IPS DF 6.9 (cell line): ENCODE measurements at regions not wholly inside any gene's neighbourhood (a gene's known extent, or its start where the extent isn't known, plus 50 kb on each side); places are given as distances from the start of the nearest gene placed in this dataset.

Source experiments
- DNase-seq: peaks from one replicate; pipeline ENCODE4 v3.0.0-alpha.2; 2013; ENCODE audit warnings: low read depth, low spot score
- H3K27ac ChIP-seq: one replicate; pipeline ENCODE4 v1.5.1; 2013; ENCODE audit warnings: low read length, control low read depth
- H3K27me3 ChIP-seq: 2 replicates; pipeline ENCODE4 v1.6.1; 2013; ENCODE audit warnings: mild to moderate bottlenecking, low read length; ENCODE audit not compliant: control insufficient read depth, insufficient read depth
- H3K36me3 ChIP-seq: 2 replicates; pipeline ENCODE4 v1.6.1; 2013; ENCODE audit warnings: low read length; ENCODE audit not compliant: control insufficient read depth, insufficient read depth
- H3K4me1 ChIP-seq: 2 replicates; pipeline ENCODE4 v1.6.1; 2013; ENCODE audit warnings: low read length; ENCODE audit not compliant: control insufficient read depth, insufficient read depth
- H3K4me3 ChIP-seq: 2 replicates; pipeline ENCODE4 v1.5.1; 2013; ENCODE audit warnings: mild to moderate bottlenecking, low read length
- H3K9me3 ChIP-seq: 2 replicates; pipeline ENCODE4 v1.6.1; 2013; ENCODE audit warnings: low read length, inconsistent platforms; ENCODE audit not compliant: control insufficient read depth, insufficient read depth
- WGBS: extraction: QIAGEN DNeasy Blood & Tissue Kit; methylation state at CpG from one replicate; pipeline ENCODE4 v1.1.7; 2013; ENCODE audit warnings: mixed read lengths, missing lambda C conversion rate; ENCODE audit not compliant: insufficient read length, insufficient coverage; 5-methylcytosine and 5-hydroxymethylcytosine counted together

DNA sequence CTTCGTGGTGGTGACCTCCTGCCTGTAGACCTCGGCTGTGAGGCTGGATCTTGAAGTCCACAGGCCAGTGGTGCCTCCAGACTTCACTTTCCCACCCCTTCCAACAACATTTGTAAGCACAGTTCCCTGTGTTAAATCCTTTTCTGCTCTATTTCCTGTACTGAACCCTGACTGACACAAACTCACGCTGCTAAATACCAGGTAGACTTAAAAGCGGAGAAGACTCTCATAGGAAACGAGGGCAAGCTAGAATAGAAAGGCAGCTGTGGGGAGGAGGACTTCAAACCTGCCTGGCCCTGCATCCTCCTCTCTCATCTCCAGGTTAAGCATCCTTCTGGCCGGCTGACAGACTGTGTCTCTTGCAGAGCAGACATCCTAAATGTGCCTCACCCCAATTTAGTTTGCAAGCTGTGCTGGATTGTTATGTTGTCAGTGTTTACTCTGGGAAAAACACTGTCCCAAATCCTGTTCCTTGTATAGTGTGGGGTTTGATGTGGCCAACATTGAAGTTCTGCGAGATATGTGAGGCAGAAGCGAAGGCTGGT lies 58.5 kb upstream of the LARS2 start:
- no peaks in the 10 kb centered on the region for H3K9me3 ChIP-seq
- no peak overlapping the region for H3K4me3 ChIP-seq
- no peaks in the 10 kb centered on the region for H3K4me1 ChIP-seq
- H3K27me3 ChIP-seq: no peaks in the 10 kb centered on the region
- no peak overlapping the region for H3K27ac ChIP-seq
- no peaks in the 10 kb centered on the region for H3K36me3 ChIP-seq
- no CpG with 5 or more reads among the region's 8 CpGs for WGBS
- DNase-seq: no peak

GRCh38 chr3:45330510-45331295 lies 57.7 kb upstream of the LARS2 start:
- Histone ChIP-seq H3K36me3 (no peaks in the 10 kb centered on the region), H3K27ac (no peak overlapping the region), H3K27me3 (no peaks in the 10 kb centered on the region), H3K9me3 (no peaks in the 10 kb centered on the region), H3K4me3 (no peak overlapping the region), H3K4me1 (no peaks in the 10 kb centered on the region)
- no peak for DNase-seq
- WGBS: no CpG with 5 or more reads among the region's 5 CpGs

GRCh38 chr3:45332493-45332892 lies 55.9 kb upstream of the LARS2 start:
- H3K27ac ChIP-seq: no peak overlapping the region
- no peaks in the 10 kb centered on the region for H3K36me3 ChIP-seq
- no CpG with 5 or more reads among the region's 6 CpGs for WGBS
- H3K4me1 ChIP-seq: no peaks in the 10 kb centered on the region
- no peaks in the 10 kb centered on the region for H3K9me3 ChIP-seq
- no peak overlapping the region for H3K4me3 ChIP-seq
- no peak for DNase-seq
- no peaks in the 10 kb centered on the region for H3K27me3 ChIP-seq

DNA sequence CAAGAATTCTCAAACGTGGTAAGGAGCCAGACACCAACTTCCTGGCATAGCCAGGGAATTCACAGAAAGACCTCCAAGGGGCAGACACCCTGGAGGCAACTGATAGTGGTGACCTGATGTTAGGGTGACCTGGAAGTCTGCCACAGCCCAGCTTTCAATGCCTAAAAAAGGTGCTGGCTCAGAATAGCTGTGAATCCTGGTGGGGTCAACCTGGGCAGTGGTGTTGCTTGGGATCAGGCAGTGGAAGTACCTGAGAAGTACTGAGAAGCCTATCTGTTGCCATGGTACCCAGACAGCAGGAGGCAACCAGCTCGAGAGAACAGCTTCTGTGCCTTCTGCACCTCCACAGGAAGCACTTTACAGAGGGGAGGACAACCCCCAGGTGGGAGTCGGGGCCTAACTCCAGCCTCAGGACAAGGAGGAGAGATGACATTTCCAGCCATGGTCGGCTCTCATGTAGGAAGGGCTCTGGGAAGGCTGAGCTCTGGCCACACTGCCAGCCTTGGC lies 55.4 kb upstream of the LARS2 start:
- Histone ChIP-seq H3K27me3 (no peaks in the 10 kb centered on the region), H3K4me3 (no peak overlapping the region), H3K27ac (no peak overlapping the region), H3K9me3 (no peaks in the 10 kb centered on the region), H3K36me3 (no peaks in the 10 kb centered on the region), H3K4me1 (no peaks in the 10 kb centered on the region)
- WGBS: no CpG with 5 or more reads among the region's 4 CpGs
- no peak for DNase-seq

- no peak for DNase-seq
Measured at GRCh38 chr3:45333549-45333948, 54.8 kb upstream of the LARS2 start.

DNA sequence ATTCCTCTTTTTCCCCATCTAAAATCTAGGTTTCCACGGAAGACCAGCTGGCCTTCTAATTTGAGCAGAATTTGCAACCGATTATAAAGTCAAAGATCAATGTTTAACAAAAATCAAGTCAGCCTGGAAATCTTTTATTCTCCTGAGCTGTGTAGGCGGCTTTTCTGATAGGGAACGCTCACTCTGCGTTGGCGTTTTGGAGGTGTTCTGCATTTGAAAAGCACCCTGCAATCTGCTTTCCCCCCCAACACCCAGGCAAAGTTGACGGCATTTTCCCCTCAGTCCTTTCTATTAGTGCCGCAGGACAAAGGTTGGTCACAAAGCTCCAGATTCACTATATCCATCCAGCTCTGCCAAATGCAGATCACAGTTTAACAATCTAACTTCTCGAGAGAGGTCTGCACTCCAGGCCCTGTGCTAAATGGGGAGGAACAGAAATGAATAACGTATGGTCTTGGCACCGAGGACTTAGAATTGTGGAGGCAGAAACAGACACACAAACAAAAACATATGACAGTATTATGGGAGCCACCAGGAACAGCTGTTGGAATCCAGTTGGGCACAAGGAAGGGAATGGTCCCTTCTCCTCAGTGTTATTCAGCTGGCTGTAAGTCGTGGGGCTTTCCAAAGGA lies 50.4 kb upstream of the LARS2 start:
- H3K27me3 ChIP-seq: no peaks in the 10 kb centered on the region
- no peaks in the 10 kb centered on the region for H3K4me1 ChIP-seq
- DNase-seq: no peak
- no peaks in the 10 kb centered on the region for H3K9me3 ChIP-seq
- no peak overlapping the region for H3K27ac ChIP-seq
- H3K36me3 ChIP-seq: no peaks in the 10 kb centered on the region
- no peak overlapping the region for H3K4me3 ChIP-seq
- WGBS: no CpG with 5 or more reads among the region's 12 CpGs

More at GRCh38 chr3:45333549-45333948, 54.8 kb upstream of the LARS2 start:
- Histone ChIP-seq H3K4me1 (no peaks in the 10 kb centered on the region), H3K27me3 (no peaks in the 10 kb centered on the region), H3K9me3 (no peaks in the 10 kb centered on the region), H3K36me3 (no peaks in the 10 kb centered on the region), H3K4me3 (no peak overlapping the region), H3K27ac (no peak overlapping the region)
- no CpG with 5 or more reads among the region's 2 CpGs for WGBS
